H9 (cell line): ENCODE measurements at regions not wholly inside any gene's neighbourhood (a gene's known extent, or its start where the extent isn't known, plus 50 kb on each side); places are given as distances from the start of the nearest gene placed in this dataset.

Experiments used
- DNase-seq: peaks from one replicate; pipeline ENCODE4 v3.0.0-alpha.2; 2017
- H2AFZ ChIP-seq: one replicate; pipeline ENCODE4 v1.6.1; 2013; ENCODE audit warnings: mild to moderate bottlenecking, low read length, control low read depth, moderate library complexity
- H2AK5ac ChIP-seq: 2 replicates; pipeline ENCODE4 v1.6.1; 2013; ENCODE audit warnings: low read length, control low read depth, mixed read lengths; ENCODE audit not compliant: insufficient read length
- H2BK120ac ChIP-seq: one replicate; pipeline ENCODE4 v1.6.1; 2013; ENCODE audit warnings: low read depth, mild to moderate bottlenecking, low read length, control low read depth, inconsistent platforms; ENCODE audit not compliant: poor library complexity, severe bottlenecking
- H2BK12ac ChIP-seq: 2 replicates; pipeline ENCODE4 v1.6.1; 2013; ENCODE audit warnings: low read length, control low read depth, mixed read lengths, low read depth; ENCODE audit not compliant: insufficient read length
- H2BK15ac ChIP-seq: 2 replicates; pipeline ENCODE4 v1.6.1; 2013; ENCODE audit warnings: low read depth, low read length, control low read depth
- H2BK20ac ChIP-seq: one replicate; pipeline ENCODE4 v1.6.1; 2013; ENCODE audit warnings: low read depth, mild to moderate bottlenecking, low read length, control low read depth, inconsistent platforms; ENCODE audit not compliant: poor library complexity, severe bottlenecking
- H2BK5ac ChIP-seq: 2 replicates; pipeline ENCODE4 v1.6.1; 2013; ENCODE audit warnings: low read length, control low read depth, mixed read lengths; ENCODE audit not compliant: insufficient read length
- H3K14ac ChIP-seq: 2 replicates; pipeline ENCODE4 v1.6.1; 2013; ENCODE audit warnings: low read length, control low read depth; ENCODE audit not compliant: insufficient read depth
- H3K18ac ChIP-seq: 2 replicates; pipeline ENCODE4 v1.6.1; 2013; ENCODE audit warnings: low read depth, mild to moderate bottlenecking, mixed read lengths, low read length, control low read depth; ENCODE audit not compliant: insufficient read length
- H3K23ac ChIP-seq: 2 replicates; pipeline ENCODE4 v1.6.1; 2013; ENCODE audit warnings: low read length, control low read depth, mixed read lengths, low read depth; ENCODE audit not compliant: insufficient read length
- H3K23me2 ChIP-seq: 2 replicates; pipeline ENCODE4 v1.6.1; 2013; ENCODE audit warnings: low read depth, mild to moderate bottlenecking, mixed read lengths, low read length, control low read depth; ENCODE audit not compliant: insufficient read length, poor library complexity, severe bottlenecking
- H3K27ac ChIP-seq: 2 replicates; pipeline ENCODE4 v1.5.1; 2013; ENCODE audit warnings: low read length, control low read depth, mixed read lengths, low read depth; ENCODE audit not compliant: insufficient read length
- H3K27me3 ChIP-seq: 2 replicates; pipeline ENCODE4 v1.6.1; 2013; ENCODE audit warnings: low read length, control low read depth, inconsistent platforms; ENCODE audit not compliant: insufficient read depth
- H3K4ac ChIP-seq: 2 replicates; pipeline ENCODE4 v1.6.1; 2013; ENCODE audit warnings: low read depth, mild to moderate bottlenecking, control low read depth, inconsistent platforms, low read length, moderate library complexity
- H3K4me1 ChIP-seq: 2 replicates; pipeline ENCODE4 v1.6.1; 2013; ENCODE audit warnings: low read length, control low read depth, inconsistent platforms; ENCODE audit not compliant: insufficient read depth
- H3K4me2 ChIP-seq: 2 replicates; pipeline ENCODE4 v1.6.1; 2013; ENCODE audit warnings: low read length, control low read depth, mixed read lengths; ENCODE audit not compliant: insufficient read length, insufficient read depth
- H3K56ac ChIP-seq: 2 replicates; pipeline ENCODE4 v1.6.1; 2013; ENCODE audit warnings: low read depth, mild to moderate bottlenecking, mixed read lengths, low read length, control low read depth; ENCODE audit not compliant: insufficient read length
- H3K79me1 ChIP-seq: 2 replicates; pipeline ENCODE4 v1.6.1; 2013; ENCODE audit warnings: low read depth, mild to moderate bottlenecking, moderate library complexity, low read length, control low read depth, inconsistent platforms; ENCODE audit not compliant: insufficient read depth, poor library complexity, severe bottlenecking
- H3K79me2 ChIP-seq: 2 replicates; pipeline ENCODE4 v1.6.1; 2013; ENCODE audit warnings: low read length, control low read depth, inconsistent platforms; ENCODE audit not compliant: insufficient read depth
- H3K9ac ChIP-seq: 2 replicates; pipeline ENCODE4 v1.6.1; 2013; ENCODE audit warnings: low read length, control low read depth, mixed read lengths; ENCODE audit not compliant: insufficient read length; ENCODE audit errors: extremely low read depth
- H3K9me3 ChIP-seq: one replicate; pipeline ENCODE4 v1.6.1; 2013; ENCODE audit warnings: low read depth, low read length, inconsistent platforms; ENCODE audit not compliant: control insufficient read depth
- H3T11ph ChIP-seq: one replicate; pipeline ENCODE4 v1.6.1; 2013; ENCODE audit warnings: mild to moderate bottlenecking, low read length, control low read depth, inconsistent platforms
- H4K20me1 ChIP-seq: one replicate; pipeline ENCODE4 v1.6.1; 2013; ENCODE audit not compliant: control insufficient read depth, insufficient read length, insufficient read depth
- H4K5ac ChIP-seq: 2 replicates; pipeline ENCODE4 v1.6.1; 2013; ENCODE audit warnings: low read depth, mild to moderate bottlenecking, mixed read lengths, low read length, control low read depth; ENCODE audit not compliant: insufficient read length
- H4K8ac ChIP-seq: replicated peaks from 2 replicates; pipeline ENCODE4 v1.6.1; 2013; ENCODE audit warnings: low read length, control low read depth, mixed read lengths, low read depth; ENCODE audit not compliant: insufficient read length
- H4K91ac ChIP-seq: 2 replicates; pipeline ENCODE4 v1.6.1; 2013; ENCODE audit warnings: low read depth, mild to moderate bottlenecking, moderate library complexity, mixed read lengths, low read length, control low read depth; ENCODE audit not compliant: insufficient read length
- H3K27ac Mint-ChIP-seq, 3 experiments: 2 replicates in 2 of 3; 3 replicates in 1 of 3; pipeline ENCODE4 v1.8.0; 2020 to 2021; ENCODE audit warnings: mixed read lengths in 3 of 3, mild to moderate bottlenecking in 1 of 3, moderate library complexity in 1 of 3
- H3K27me3 Mint-ChIP-seq: 2 replicates; pipeline ENCODE4 v1.8.0; 2021; ENCODE audit warnings: low read depth, mild to moderate bottlenecking, moderate library complexity, mixed read lengths
- H3K36me3 Mint-ChIP-seq, 3 experiments: 2 replicates in 2 of 3; 3 replicates in 1 of 3; pipeline ENCODE4 v1.8.0; 2020 to 2021; ENCODE audit warnings: low read depth in 3 of 3, mixed read lengths in 3 of 3; ENCODE audit not compliant: insufficient read depth in 1 of 3
- H3K4me1 Mint-ChIP-seq, 2 experiments: 2 replicates each; pipeline ENCODE4 v1.8.0; 2020; ENCODE audit warnings: mixed read lengths in 2 of 2
- H3K4me3 Mint-ChIP-seq, 2 experiments: 2 replicates in 1 of 2; 3 replicates in 1 of 2; pipeline ENCODE4 v1.8.0; 2020 to 2021; ENCODE audit warnings: mild to moderate bottlenecking in 2 of 2, mixed read lengths in 2 of 2, moderate library complexity in 1 of 2
- H3K9me3 Mint-ChIP-seq, 2 experiments: 2 replicates in 1 of 2; 3 replicates in 1 of 2; pipeline ENCODE4 v1.8.0; 2020; ENCODE audit warnings: mild to moderate bottlenecking in 2 of 2, mixed read lengths in 2 of 2, moderate library complexity in 1 of 2
- WGBS: extraction: QIAGEN DNeasy Blood & Tissue Kit; methylation state at CpG from one replicate; pipeline ENCODE4 v1.1.7; 2013; ENCODE audit warnings: missing lambda C conversion rate, low lambda C conversion rate, mixed read lengths; ENCODE audit not compliant: insufficient read length; ENCODE audit errors: extremely low coverage; 5-methylcytosine and 5-hydroxymethylcytosine counted together
- TF ChIP-seq, protein P1 (sequence below): fragments of 200-600 bp; sonication (generic); conservative IDR thresholded peaks from 3 replicates; pipeline ENCODE4 v1.8.0; 2021; ENCODE audit warnings: antibody characterized with exemption, mild to moderate bottlenecking

DNA sequence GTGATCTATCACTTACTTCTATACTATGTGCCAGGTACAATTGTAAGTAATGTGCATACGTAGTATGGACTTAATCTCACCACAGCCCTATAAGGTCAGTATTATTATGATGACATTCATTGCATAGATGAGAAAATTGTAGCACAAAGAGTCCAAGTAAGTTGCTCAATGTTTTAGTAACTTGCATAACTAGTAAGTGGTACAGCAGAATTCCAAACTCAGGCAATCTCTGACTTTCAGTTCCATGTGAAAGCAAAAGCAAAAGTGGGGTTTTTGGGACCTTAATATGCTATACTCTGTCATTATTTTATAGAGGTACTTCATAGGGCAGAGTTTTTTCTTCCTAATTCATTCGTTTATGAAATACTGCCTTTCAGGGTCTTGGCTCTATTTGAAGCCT, 188.8 kb upstream of the VEGFC start:
- no peak for DNase-seq
- Histone ChIP-seq H2AK5ac (no peak overlapping the region), H3K79me1 (no peaks in the 10 kb centered on the region), H3K79me2 (no peaks in the 10 kb centered on the region), H3K23me2 (no peaks in the 10 kb centered on the region), H2BK5ac (no peak overlapping the region), H3K14ac (no peak overlapping the region), H2BK12ac (no peak overlapping the region), H3K9me3 (no peaks in the 10 kb centered on the region), H4K5ac (no peak overlapping the region), H2BK15ac (no peak overlapping the region), H3K27me3 (no peaks in the 10 kb centered on the region), H2BK120ac (no peak overlapping the region), H3K23ac (no peak overlapping the region), H3K4me2 (no peak overlapping the region), H3T11ph (no peak overlapping the region), H4K91ac (no peak overlapping the region), H3K18ac (no peak overlapping the region), H3K27ac (no peak overlapping the region), H3K56ac (no peak overlapping the region), H3K4ac (no peak overlapping the region), H2BK20ac (no peak overlapping the region), H3K4me1 (no peaks in the 10 kb centered on the region), H4K8ac (no peak overlapping the region), H2AFZ (no peak overlapping the region), H3K9ac (no peak overlapping the region), H4K20me1 (no peaks in the 10 kb centered on the region)
- Mint-ChIP-seq H3K27ac (no peak overlapping the region), H3K36me3 (no peaks in the 10 kb centered on the region), H3K4me3 (no peak overlapping the region), H3K27me3 (no peaks in the 10 kb centered on the region), H3K9me3 (no peaks in the 10 kb centered on the region), H3K4me1 (no peaks in the 10 kb centered on the region)
- no CpG with 5 or more reads among the region's 2 CpGs for WGBS
- TF ChIP-seq, protein P1, sequence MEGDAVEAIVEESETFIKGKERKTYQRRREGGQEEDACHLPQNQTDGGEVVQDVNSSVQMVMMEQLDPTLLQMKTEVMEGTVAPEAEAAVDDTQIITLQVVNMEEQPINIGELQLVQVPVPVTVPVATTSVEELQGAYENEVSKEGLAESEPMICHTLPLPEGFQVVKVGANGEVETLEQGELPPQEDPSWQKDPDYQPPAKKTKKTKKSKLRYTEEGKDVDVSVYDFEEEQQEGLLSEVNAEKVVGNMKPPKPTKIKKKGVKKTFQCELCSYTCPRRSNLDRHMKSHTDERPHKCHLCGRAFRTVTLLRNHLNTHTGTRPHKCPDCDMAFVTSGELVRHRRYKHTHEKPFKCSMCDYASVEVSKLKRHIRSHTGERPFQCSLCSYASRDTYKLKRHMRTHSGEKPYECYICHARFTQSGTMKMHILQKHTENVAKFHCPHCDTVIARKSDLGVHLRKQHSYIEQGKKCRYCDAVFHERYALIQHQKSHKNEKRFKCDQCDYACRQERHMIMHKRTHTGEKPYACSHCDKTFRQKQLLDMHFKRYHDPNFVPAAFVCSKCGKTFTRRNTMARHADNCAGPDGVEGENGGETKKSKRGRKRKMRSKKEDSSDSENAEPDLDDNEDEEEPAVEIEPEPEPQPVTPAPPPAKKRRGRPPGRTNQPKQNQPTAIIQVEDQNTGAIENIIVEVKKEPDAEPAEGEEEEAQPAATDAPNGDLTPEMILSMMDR = no peak
